HG02571 (cell line): ENCODE measurements at regions not wholly inside any gene's neighbourhood (a gene's known extent, or its start where the extent isn't known, plus 50 kb on each side); places are given as distances from the start of the nearest gene placed in this dataset.

Experiments used
- ATAC-seq: cut with Tn5 transposase; IDR thresholded peaks from one replicate; pipeline ENCODE4 v1.9.1; 2021; ENCODE audit warnings: mild to moderate bottlenecking, moderate library complexity; ENCODE audit not compliant: unreplicated experiment

DNA sequence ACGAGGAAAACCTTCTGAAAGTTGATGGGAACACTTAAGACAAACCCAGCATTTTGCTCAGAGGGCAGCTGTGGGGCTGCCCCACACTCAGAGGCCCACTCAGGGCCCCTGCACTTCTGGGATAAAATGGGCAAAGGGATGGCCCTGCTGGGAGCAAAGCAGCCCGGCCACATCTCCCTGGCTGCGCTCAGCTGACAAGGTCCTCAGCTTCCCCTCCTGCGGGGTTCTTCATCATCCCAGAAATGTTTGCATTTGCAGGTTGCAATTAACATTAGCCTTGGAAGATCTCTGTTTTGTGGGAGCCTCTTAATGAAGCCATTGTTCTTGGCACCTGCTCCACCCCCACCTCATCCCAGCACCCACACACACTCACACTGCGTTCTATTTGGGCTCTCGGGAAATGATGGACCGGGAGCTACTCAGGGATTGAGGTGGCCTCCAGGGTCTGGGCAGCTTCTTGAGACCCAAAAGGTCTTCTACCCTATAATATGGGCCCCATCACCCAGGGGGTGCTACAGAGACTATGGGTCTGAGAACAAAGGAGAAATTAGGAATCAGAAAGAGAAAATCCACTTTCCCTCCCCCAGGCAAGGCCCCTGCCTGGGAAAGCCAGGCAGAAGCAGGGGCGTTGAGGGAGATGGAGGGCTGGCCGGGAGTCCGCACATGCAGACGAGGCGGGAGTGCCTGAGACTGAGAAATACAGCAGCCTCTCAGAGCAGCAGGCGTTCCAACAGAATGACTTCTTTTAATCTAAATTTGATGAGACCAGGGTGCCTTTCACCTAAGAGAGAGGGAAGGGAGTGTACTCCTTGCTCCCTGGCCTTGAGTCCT, 53.7 kb upstream of the RPL38 start:
- no peak for ATAC-seq

DNA sequence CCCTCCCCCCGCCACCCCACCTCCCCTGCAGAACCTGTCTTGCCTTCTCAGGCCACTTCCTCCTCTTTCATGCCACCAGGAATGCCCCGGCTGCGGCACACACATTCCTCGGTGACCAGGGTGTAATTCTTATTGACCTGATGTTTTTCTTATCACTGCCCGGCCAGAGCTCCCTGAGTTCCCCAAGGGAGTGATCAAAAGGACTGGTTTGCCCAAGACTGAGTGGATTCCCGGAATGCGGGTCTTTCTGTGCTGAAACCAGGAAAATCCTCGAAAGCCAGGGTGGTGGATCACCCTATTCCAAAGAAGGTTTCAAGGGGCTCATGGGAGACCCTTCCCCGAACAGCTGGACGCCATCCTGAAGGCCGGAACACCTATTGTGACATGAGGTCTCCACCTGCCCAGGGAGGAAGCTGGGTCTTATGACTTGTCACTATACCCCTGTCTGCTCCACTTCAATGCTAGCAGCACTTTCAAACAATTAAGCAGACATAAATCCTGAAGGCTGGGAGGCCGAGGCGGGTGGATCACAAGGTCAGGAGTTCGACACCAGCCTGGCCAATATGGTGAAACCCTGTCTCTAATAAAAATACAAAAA, 53.0 kb upstream of the RPL38 start:
- no peak for ATAC-seq

- ATAC-seq: no peak
Measured at GRCh38 chr17:74151551-74152315, 51.7 kb upstream of the RPL38 start.

DNA sequence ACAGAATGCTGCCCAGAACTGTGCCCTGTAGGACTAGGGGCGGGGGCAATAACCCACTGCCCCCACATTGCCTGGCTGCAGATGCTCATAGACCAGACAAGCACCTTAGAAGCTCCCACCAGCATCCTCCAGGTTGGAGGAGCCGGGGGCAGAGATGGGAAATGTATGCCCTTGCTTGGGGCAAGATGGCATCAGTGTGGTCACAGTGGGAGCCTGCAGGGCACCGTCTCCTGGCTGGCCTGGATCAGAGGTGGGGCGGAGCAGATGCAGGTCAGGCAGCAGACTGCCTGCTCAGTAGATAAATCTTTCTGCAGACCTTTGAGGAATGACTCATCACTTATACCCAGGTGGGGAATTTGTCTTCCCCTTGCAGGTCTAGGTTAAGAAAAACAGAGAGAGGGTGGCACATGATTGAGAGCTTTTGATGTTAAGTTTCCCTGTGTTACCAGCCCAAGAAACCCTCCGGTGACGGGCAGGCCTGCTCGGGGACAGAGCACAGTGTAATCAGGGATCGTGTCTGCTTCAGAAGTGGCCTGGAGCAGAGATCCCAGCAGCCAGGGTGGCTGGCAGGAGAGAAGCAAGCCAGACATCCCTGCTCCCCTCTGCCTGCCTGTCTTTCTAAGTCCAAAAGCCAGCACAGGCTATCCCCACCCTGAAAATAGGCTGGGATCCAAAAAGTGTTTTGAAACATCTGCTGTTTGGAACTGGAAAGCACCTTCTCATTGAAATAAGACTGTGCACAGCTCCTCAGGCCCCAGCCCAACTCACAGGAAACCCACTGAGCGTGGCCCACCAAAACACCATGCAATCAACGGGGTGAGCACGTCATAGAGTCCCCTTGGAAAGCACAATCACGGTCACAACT, 50.7 kb upstream of the RPL38 start:
- ATAC-seq: no peak

- no peak for ATAC-seq
Measured at GRCh38 chr17:74153456-74153810, 50.0 kb upstream of the RPL38 start.
